ENCODE measurements at regions not wholly inside any gene's neighbourhood (a gene's known extent, or its start where the extent isn't known, plus 50 kb on each side); places are given as distances from the start of the nearest gene placed in this dataset.

DNA sequence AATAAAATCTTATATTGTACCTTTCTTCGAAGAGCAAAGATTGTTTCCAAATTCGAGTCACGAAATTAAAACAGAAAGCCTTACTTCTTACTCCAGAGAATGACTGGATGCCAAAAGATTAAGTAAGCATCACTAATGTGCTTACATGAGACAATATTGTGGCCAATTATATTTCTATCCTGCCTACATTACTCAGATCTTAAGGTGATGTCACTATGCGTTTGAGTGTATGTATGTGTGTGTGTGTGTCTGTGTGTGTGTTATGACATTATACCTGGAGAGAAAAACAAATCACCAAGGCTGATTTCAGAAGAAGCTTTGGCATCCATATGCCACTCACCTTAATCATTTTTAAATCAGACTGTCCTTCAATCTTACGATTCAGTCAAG is 556.3 kb downstream of the PPARGC1A start:
- no peak overlapping the region for H3K4me3 ChIP-seq (ENCODE audit: low read depth, low read length)
- ChIA-PET POLR2A (no interaction called here), CTCF (no interaction called here)
- TF ChIP-seq, protein P1, sequence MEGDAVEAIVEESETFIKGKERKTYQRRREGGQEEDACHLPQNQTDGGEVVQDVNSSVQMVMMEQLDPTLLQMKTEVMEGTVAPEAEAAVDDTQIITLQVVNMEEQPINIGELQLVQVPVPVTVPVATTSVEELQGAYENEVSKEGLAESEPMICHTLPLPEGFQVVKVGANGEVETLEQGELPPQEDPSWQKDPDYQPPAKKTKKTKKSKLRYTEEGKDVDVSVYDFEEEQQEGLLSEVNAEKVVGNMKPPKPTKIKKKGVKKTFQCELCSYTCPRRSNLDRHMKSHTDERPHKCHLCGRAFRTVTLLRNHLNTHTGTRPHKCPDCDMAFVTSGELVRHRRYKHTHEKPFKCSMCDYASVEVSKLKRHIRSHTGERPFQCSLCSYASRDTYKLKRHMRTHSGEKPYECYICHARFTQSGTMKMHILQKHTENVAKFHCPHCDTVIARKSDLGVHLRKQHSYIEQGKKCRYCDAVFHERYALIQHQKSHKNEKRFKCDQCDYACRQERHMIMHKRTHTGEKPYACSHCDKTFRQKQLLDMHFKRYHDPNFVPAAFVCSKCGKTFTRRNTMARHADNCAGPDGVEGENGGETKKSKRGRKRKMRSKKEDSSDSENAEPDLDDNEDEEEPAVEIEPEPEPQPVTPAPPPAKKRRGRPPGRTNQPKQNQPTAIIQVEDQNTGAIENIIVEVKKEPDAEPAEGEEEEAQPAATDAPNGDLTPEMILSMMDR (IDR thresholded peaks at IDR 0.05; ENCODE audit: insufficient read depth, low read length, missing control alignments), result no peak
- DNase-seq (ENCODE audit: low read depth, low spot score), result no peak

DNA sequence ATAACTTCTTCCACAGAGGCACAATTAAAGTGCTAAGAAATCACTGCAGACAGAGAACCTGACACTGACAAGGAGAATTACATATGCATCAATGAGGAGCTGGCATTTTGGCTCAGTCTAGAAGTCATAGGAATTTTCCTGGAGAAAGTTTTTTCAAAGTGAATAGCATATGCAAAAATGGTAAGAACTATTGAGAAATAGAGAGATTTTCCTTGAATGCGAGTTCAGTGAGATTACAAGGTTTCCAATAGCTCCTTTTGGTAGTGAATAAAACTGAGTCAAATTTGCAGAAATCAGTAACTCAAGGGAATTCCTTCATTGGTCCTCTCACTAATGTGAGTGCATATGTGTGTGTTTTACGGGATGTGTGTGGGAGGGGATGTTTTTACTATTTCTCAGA is 557.5 kb downstream of the PPARGC1A start:
- DNase-seq (ENCODE audit: low read depth, low spot score), result no peak
- H3K4me3 ChIP-seq (ENCODE audit: low read depth, low read length), result no peak overlapping the region
- POLR2A ChIA-PET, result no interaction called here
- TF ChIP-seq, protein P1 (IDR thresholded peaks at IDR 0.05; ENCODE audit: insufficient read depth, low read length, missing control alignments), result no peak
- CTCF ChIA-PET, result no interaction called here

DNA sequence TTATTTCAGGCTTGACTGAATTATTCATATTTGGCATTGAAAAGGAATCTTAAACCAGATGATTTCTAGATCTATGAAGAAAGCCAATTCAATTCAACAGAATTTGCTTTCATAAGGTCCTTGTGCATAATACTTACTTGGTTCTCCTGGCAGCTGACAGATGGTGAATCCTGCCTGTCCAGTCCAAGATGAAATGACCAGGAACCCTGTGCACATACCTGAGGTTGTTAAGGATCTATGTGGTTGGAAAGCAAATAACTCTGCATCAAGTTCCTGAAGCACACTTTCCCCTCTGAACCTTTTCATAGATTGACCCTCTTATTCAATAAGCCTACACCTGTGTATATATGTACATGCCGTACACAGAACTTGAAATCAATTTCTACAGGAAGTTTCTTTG is 562.7 kb downstream of the PPARGC1A start:
- no peak overlapping the region for H3K4me3 ChIP-seq (ENCODE audit: low read depth, low read length)
- DNase-seq (ENCODE audit: low read depth, low spot score), result no peak
- CTCF ChIA-PET, result no interaction called here
- POLR2A ChIA-PET, result no interaction called here
- TF ChIP-seq, protein P1 (IDR thresholded peaks at IDR 0.05; ENCODE audit: insufficient read depth, low read length, missing control alignments), result no peak

DNA sequence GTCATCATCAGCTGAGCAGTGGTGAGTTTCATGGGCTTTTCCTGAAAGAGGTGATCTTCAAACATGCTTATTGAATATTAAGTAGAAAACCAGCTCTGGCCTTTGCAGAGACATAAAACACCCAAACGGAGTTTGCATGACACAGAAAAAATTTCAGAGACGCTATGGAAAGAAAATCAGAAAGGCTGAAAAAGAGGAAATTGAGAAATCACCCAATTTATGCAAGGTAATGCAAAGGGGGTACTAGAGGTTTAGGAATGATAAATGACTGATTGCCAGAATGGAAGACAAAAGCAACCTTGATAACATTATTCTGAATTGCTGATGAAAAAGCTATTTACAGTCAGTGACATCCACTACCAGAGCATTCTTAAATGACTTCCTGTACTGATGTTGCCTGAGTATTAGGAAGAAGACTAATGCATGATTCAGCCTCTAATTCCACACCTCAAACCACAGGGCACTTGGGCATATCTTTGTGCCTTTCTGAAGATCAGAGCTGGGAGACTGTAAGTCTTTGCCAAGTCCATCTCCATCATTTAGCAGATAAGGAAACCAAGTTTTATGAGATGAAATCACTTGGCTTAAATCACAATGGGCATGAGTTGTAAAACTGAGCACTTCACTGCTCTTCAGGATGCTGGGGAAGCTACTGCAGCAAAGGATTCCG is 565.7 kb downstream of the PPARGC1A start:
- CTCF ChIA-PET, result no interaction called here
- POLR2A ChIA-PET, result no interaction called here
- TF ChIP-seq, protein P1 (IDR thresholded peaks at IDR 0.05; ENCODE audit: insufficient read depth, low read length, missing control alignments), result no peak
- H3K4me3 ChIP-seq (ENCODE audit: low read depth, low read length), result no peak overlapping the region
- no peak for DNase-seq (ENCODE audit: low read depth, low spot score)

DNA sequence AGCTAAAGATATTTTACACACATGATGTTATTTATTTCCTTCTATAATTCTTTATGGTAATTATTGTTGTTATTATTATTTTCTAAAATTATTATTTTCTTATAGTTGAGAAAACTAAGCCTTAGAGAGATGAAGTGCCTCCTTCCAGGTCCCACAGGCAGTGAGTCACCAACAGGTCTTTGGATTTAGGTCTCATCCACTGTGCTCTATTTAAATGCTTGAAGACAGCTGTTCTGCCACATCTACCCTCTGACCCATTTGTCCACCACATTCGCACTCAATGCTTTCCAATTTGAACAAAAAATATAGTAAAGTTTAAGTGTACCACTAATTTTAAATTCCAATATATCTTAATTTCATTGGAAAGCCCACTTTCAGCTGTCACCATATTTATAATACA is 566.4 kb downstream of the PPARGC1A start:
- no peak overlapping the region for H3K4me3 ChIP-seq (ENCODE audit: low read depth, low read length)
- POLR2A ChIA-PET, result no interaction called here
- TF ChIP-seq, protein P1 (IDR thresholded peaks at IDR 0.05; ENCODE audit: insufficient read depth, low read length, missing control alignments), result no peak
- no peak for DNase-seq (ENCODE audit: low read depth, low spot score)
- CTCF ChIA-PET, result no interaction called here

DNA sequence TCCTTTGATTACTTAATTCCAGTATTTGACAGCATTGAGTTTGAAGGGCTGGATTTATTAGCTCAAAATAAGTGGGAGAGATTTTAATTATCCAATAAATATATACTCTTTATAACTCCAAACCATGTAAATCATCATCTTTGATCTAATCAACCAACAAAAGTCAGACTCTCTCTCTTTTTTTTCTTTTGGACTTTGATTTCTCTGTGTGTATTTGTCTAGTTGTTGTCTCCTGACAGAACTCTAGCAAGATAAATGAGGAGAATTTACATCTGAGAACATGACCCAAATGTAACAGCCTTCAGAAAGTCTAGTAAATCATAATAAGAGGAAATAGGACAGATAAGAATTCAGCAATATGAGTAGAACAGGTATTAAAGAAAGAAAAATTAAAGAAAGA is 567.1 kb downstream of the PPARGC1A start:
- POLR2A ChIA-PET, result no interaction called here
- CTCF ChIA-PET, result no interaction called here
- DNase-seq (ENCODE audit: low read depth, low spot score), result no peak
- TF ChIP-seq, protein P1 (IDR thresholded peaks at IDR 0.05; ENCODE audit: insufficient read depth, low read length, missing control alignments), result no peak
- no peak overlapping the region for H3K4me3 ChIP-seq (ENCODE audit: low read depth, low read length)

Measured in AG04449 (cell line).